IMR-90 (cell line): ENCODE measurements at regions not wholly inside any gene's neighbourhood (a gene's known extent, or its start where the extent isn't known, plus 50 kb on each side); places are given as distances from the start of the nearest gene placed in this dataset.

Experiments used
- ATAC-seq: fragments of 200-7000 bp; cut with Tn5 transposase; 2 replicates; pipeline ENCODE4 v1.9.1; 2020; ENCODE audit warnings: low read depth, mild to moderate bottlenecking, moderate library complexity
- BruUV-seq: library from RNA; stranded (reverse); fragments of 400-500 nt; replicated peaks from 2 replicates; lab custom pipeline; 2021; lab: Mats Ljungman, UMichigan
- CTCF ChIA-PET: fragments of 300-600 bp; formaldehyde crosslinking; extraction: SDS; loops from one replicate; lab custom pipeline; 2021; ENCODE audit warnings: antibody characterized with exemption; lab: Yijun Ruan, JAX
- POLR2A ChIA-PET: fragments of 300-600 bp; sonication (Branson Sonifier 250); formaldehyde crosslinking; loops from one replicate; lab custom pipeline; 2022; ENCODE audit warnings: antibody characterized with exemption; ENCODE audit not compliant: unreplicated experiment; lab: Charles Lee
- DNase-seq: peaks from one replicate; pipeline ENCODE4 v3.0.0; 2013
- H2AFZ ChIP-seq: replicated peaks from 2 replicates; pipeline ENCODE3; 2013; ENCODE audit warnings: low read length, mild to moderate bottlenecking; ENCODE audit not compliant: poor library complexity
- H2AK5ac ChIP-seq: 2 replicates; pipeline ENCODE4 v1.6.1; 2013; ENCODE audit warnings: low read depth, low read length, inconsistent platforms
- H2AK9ac ChIP-seq: replicated peaks from 2 replicates; pipeline ENCODE3; 2013; ENCODE audit warnings: mild to moderate bottlenecking, low read depth, low read length, moderate library complexity; ENCODE audit not compliant: poor library complexity
- H2BK120ac ChIP-seq: 2 replicates; pipeline ENCODE4 v1.6.1; 2013; ENCODE audit warnings: low read depth, low read length, inconsistent platforms
- H2BK15ac ChIP-seq: 3 replicates; pipeline ENCODE4 v1.6.1; 2013; ENCODE audit warnings: low read depth, low read length, inconsistent platforms
- H2BK20ac ChIP-seq: 2 replicates; pipeline ENCODE4 v1.6.1; 2013; ENCODE audit warnings: low read depth, mild to moderate bottlenecking, inconsistent platforms, low read length, moderate library complexity
- H2BK5ac ChIP-seq: 2 replicates; pipeline ENCODE4 v1.6.1; 2013; ENCODE audit warnings: mild to moderate bottlenecking, low read depth, low read length, inconsistent platforms; ENCODE audit not compliant: poor library complexity, severe bottlenecking
- H3K14ac ChIP-seq: replicated peaks from 2 replicates; pipeline ENCODE4 v1.6.1; 2013; ENCODE audit warnings: low read depth, low read length, inconsistent platforms
- H3K18ac ChIP-seq: 2 replicates; pipeline ENCODE4 v1.6.1; 2013; ENCODE audit warnings: low read depth, low read length, control low read depth
- H3K23ac ChIP-seq: 2 replicates; pipeline ENCODE4 v1.6.1; 2013; ENCODE audit warnings: low read depth, low read length, inconsistent platforms
- H3K27ac ChIP-seq: 2 replicates; pipeline ENCODE4 v1.5.1; 2013; ENCODE audit warnings: mild to moderate bottlenecking, control low read depth, low read length; ENCODE audit not compliant: insufficient read depth
- H3K27me3 ChIP-seq: 2 replicates; pipeline ENCODE4 v1.6.1; 2013; ENCODE audit warnings: low read length; ENCODE audit not compliant: control insufficient read depth, insufficient read depth
- H3K36me3 ChIP-seq: 2 replicates; pipeline ENCODE4 v1.6.1; 2013; ENCODE audit warnings: low read length, mixed read lengths; ENCODE audit not compliant: control insufficient read depth, insufficient read depth
- H3K4ac ChIP-seq: 2 replicates; pipeline ENCODE4 v1.6.1; 2013; ENCODE audit warnings: low read depth, low read length, inconsistent platforms
- H3K4me1 ChIP-seq: 2 replicates; pipeline ENCODE4 v1.6.1; 2013; ENCODE audit warnings: low read length, mixed read lengths; ENCODE audit not compliant: control insufficient read depth, insufficient read depth
- H3K4me2 ChIP-seq: 2 replicates; pipeline ENCODE4 v1.6.1; 2013; ENCODE audit warnings: low read depth, mild to moderate bottlenecking, control low read depth, low read length, moderate library complexity
- H3K4me3 ChIP-seq: 2 replicates; pipeline ENCODE4 v1.5.1; 2013; ENCODE audit warnings: low read depth, mild to moderate bottlenecking, control low read depth, low read length, moderate library complexity; ENCODE audit not compliant: insufficient read depth
- H3K56ac ChIP-seq: 2 replicates; pipeline ENCODE4 v1.6.1; 2013; ENCODE audit warnings: low read length, inconsistent platforms; ENCODE audit not compliant: insufficient read depth; ENCODE audit errors: extremely low read depth
- H3K79me1 ChIP-seq, 2 experiments: 2 replicates each; pipeline ENCODE4 v1.6.1; 2013; ENCODE audit warnings: low read length in 2 of 2, inconsistent platforms in 1 of 2, low read depth in 1 of 2
- H3K9ac ChIP-seq: 2 replicates; pipeline ENCODE4 v1.6.1; 2013; ENCODE audit warnings: low read depth, low read length, control low read depth
- H3K9me1 ChIP-seq: 2 replicates; pipeline ENCODE4 v1.6.1; 2013; ENCODE audit warnings: low read length, inconsistent platforms; ENCODE audit not compliant: insufficient read depth
- H3K9me3 ChIP-seq: 2 replicates; pipeline ENCODE4 v1.6.1; 2013; ENCODE audit warnings: low read length; ENCODE audit not compliant: control insufficient read depth, insufficient read depth
- H4K20me1 ChIP-seq: 2 replicates; pipeline ENCODE4 v1.6.1; 2013; ENCODE audit warnings: low read length, inconsistent platforms; ENCODE audit not compliant: insufficient read depth
- H4K5ac ChIP-seq: 2 replicates; pipeline ENCODE4 v1.6.1; 2013; ENCODE audit warnings: mild to moderate bottlenecking, low read depth, low read length, control low read depth
- H4K8ac ChIP-seq, 2 experiments: 2 replicates each; pipeline ENCODE4 v1.6.1; 2013; ENCODE audit warnings: low read depth in 2 of 2, low read length in 2 of 2, control low read depth in 1 of 2, inconsistent platforms in 1 of 2
- H4K91ac ChIP-seq: 2 replicates; pipeline ENCODE4 v1.6.1; 2013; ENCODE audit warnings: low read depth, low read length, inconsistent platforms; ENCODE audit not compliant: insufficient read depth
- BHLHE40 ChIP-seq: fragments of 150-350 bp; IDR thresholded peaks from 2 replicates; pipeline ENCODE4 v1.6.1; 2016; ENCODE audit warnings: mild to moderate bottlenecking, low read depth, low read length
- CHD1 ChIP-seq: IDR thresholded peaks from 2 replicates; pipeline ENCODE4 v1.6.1; 2012; ENCODE audit warnings: low read depth, low read length, improper control_type of control experiment
- ELK1 ChIP-seq: fragments of 150-350 bp; IDR thresholded peaks from 2 replicates; pipeline ENCODE4 v1.6.1; 2016; ENCODE audit warnings: low read depth, mild to moderate bottlenecking, low read length, moderate library complexity, borderline replicate concordance
- FOS ChIP-seq: fragments of 150-350 bp; IDR thresholded peaks from 2 replicates; pipeline ENCODE4 v1.6.1; 2016; ENCODE audit warnings: low read depth, low read length
- MAFK ChIP-seq: IDR thresholded peaks from 2 replicates; pipeline ENCODE4 v1.6.1; 2012; ENCODE audit warnings: low read depth, low read length, improper control_type of control experiment
- MAZ ChIP-seq: IDR thresholded peaks from 2 replicates; pipeline ENCODE4 v1.6.1; 2012; ENCODE audit warnings: low read depth, mild to moderate bottlenecking, low read length, improper control_type of control experiment, moderate library complexity, borderline replicate concordance
- POLR2A ChIP-seq: IDR thresholded peaks from 2 replicates; pipeline ENCODE4 v1.6.1; 2012; ENCODE audit warnings: mild to moderate bottlenecking, low read depth, low read length
- RAD21 ChIP-seq: IDR thresholded peaks from 2 replicates; pipeline ENCODE4 v1.6.1; 2012; ENCODE audit warnings: low read length, improper control_type of control experiment
- RCOR1 ChIP-seq: IDR thresholded peaks from 2 replicates; pipeline ENCODE4 v1.6.1; 2012; ENCODE audit warnings: mild to moderate bottlenecking, low read length, improper control_type of control experiment; ENCODE audit not compliant: insufficient replicate concordance
- RFX5 ChIP-seq: IDR thresholded peaks from 2 replicates; pipeline ENCODE4 v1.8.0; 2012; ENCODE audit warnings: low read depth, mild to moderate bottlenecking, low read length, moderate library complexity
- SMC3 ChIP-seq: fragments of 150-350 bp; IDR thresholded peaks from 2 replicates; pipeline ENCODE4 v1.6.1; 2016; ENCODE audit warnings: low read depth, mild to moderate bottlenecking, antibody characterized with exemption, low read length, moderate library complexity
- USF2 ChIP-seq: fragments of 150-350 bp; IDR thresholded peaks from 2 replicates; pipeline ENCODE4 v1.6.1; 2017; ENCODE audit warnings: mild to moderate bottlenecking, antibody characterized with exemption, low read length, low read depth
- WGBS, 2 experiments: methylation state at CpG; one replicate each; pipeline versions ENCODE4 v1.1.5 to v1.1.7; 2013; ENCODE audit warnings: missing lambda C conversion rate in 2 of 2; ENCODE audit not compliant: insufficient read length in 1 of 2; ENCODE audit errors: extremely low coverage in 2 of 2; 5-methylcytosine and 5-hydroxymethylcytosine counted together
- dilution Hi-C: fragments of 300-500 bp; cut with HindIII; formaldehyde crosslinking; loops from one replicate; pipeline ENCODE4 v1.14.3; 2018; ENCODE audit warnings: low sequenced_read_pairs; ENCODE audit not compliant: unreplicated experiment
- in situ Hi-C: fragments of 300-500 bp; cut with MboI; formaldehyde crosslinking; loops from 3 replicates; pipeline ENCODE4 v1.14.3; 2019; ENCODE audit warnings: low sequenced_read_pairs, inconsistent platforms, mixed read lengths
- intact Hi-C: fragments of 100-400 bp; cut with micrococcal nuclease; formaldehyde crosslinking; loops from 2 replicates; pipeline ENCODE4 v1.10.0; 2022
- TF ChIP-seq, protein P1 (sequence below): conservative IDR thresholded peaks from 2 replicates; pipeline ENCODE4 v1.5.1; 2012; ENCODE audit warnings: mild to moderate bottlenecking, low read depth, low read length, improper control_type of control experiment

- Histone ChIP-seq H4K20me1 (no peaks in the 10 kb centered on the region), H3K4me2 (no peak overlapping the region), H2AFZ (no peak overlapping the region), H3K4ac (no peak overlapping the region), H3K79me1 (no peaks in the 10 kb centered on the region), H2BK20ac (no peak overlapping the region), H2BK120ac (no peak overlapping the region), H3K27ac (no peak overlapping the region), H3K9me3 (no peaks in the 10 kb centered on the region), H3K56ac (no peak overlapping the region), H4K91ac (no peak overlapping the region), H2BK15ac (no peak overlapping the region), H3K36me3 (no peaks in the 10 kb centered on the region), H3K9ac (no peak overlapping the region), H3K9me1 (no peaks in the 10 kb centered on the region), H2AK5ac (no peak overlapping the region), H2AK9ac (no peak overlapping the region), H3K4me3 (no peak overlapping the region), H4K8ac (no peak overlapping the region), H3K4me1 (no peaks in the 10 kb centered on the region), H4K5ac (no peak overlapping the region), H3K23ac (no peak overlapping the region), H3K27me3 (no peaks in the 10 kb centered on the region), H2BK5ac (no peak overlapping the region), H3K14ac (no peak overlapping the region), H3K18ac (no peak overlapping the region)
- TF ChIP-seq SMC3 (no peak), ELK1 (no peak), RFX5 (no peak), MAFK (no peak), CHD1 (no peak), MAZ (no peak), BHLHE40 (no peak), POLR2A (no peak), RCOR1 (no peak), USF2 (no peak), FOS (no peak), RAD21 (no peak)
- TF ChIP-seq, protein P1, sequence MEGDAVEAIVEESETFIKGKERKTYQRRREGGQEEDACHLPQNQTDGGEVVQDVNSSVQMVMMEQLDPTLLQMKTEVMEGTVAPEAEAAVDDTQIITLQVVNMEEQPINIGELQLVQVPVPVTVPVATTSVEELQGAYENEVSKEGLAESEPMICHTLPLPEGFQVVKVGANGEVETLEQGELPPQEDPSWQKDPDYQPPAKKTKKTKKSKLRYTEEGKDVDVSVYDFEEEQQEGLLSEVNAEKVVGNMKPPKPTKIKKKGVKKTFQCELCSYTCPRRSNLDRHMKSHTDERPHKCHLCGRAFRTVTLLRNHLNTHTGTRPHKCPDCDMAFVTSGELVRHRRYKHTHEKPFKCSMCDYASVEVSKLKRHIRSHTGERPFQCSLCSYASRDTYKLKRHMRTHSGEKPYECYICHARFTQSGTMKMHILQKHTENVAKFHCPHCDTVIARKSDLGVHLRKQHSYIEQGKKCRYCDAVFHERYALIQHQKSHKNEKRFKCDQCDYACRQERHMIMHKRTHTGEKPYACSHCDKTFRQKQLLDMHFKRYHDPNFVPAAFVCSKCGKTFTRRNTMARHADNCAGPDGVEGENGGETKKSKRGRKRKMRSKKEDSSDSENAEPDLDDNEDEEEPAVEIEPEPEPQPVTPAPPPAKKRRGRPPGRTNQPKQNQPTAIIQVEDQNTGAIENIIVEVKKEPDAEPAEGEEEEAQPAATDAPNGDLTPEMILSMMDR: no peak
- in situ Hi-C loops: no loop called here
- no TSS peak for BruUV-seq
- CTCF ChIA-PET: no interaction called here
- dilution Hi-C loops: no loop called here
- ATAC-seq (no peak), DNase-seq (no peak)
- no CpG with 5 or more reads among the region's 7 CpGs for WGBS, 2 experiments
- intact Hi-C loops: no loop called here
- POLR2A ChIA-PET: no interaction called here
These were observed 64.3 kb upstream of the ZC3H12A start for GRCh38 chr1:37410105-37410504.
